Esophagus muscularis mucosa (tissue), 4 donors: ENCODE measurements at regions not wholly inside any gene's neighbourhood (a gene's known extent, or its start where the extent isn't known, plus 50 kb on each side); places are given as distances from the start of the nearest gene placed in this dataset.

Experiments
- CTCF ChIP-seq, 3 experiments: fragments of 200-600 bp in 2 of 3; fragments of 450-650 bp in 1 of 3; sonication (generic) in 2 of 3; IDR thresholded peaks; one replicate each; pipeline ENCODE4 v1.5.1; 2017 to 2019; ENCODE audit warnings: antibody characterized with exemption in 3 of 3, mild to moderate bottlenecking in 2 of 3, moderate library complexity in 1 of 3
- EP300 ChIP-seq: sonication (generic); formaldehyde crosslinking; IDR thresholded peaks from one replicate; pipeline ENCODE4 v1.6.1; 2017; ENCODE audit warnings: antibody characterized with exemption
- POLR2A ChIP-seq: fragments of 450-650 bp; IDR thresholded peaks from one replicate; pipeline ENCODE4 v1.6.1; 2017; ENCODE audit warnings: antibody characterized with exemption, moderate library complexity, mild to moderate bottlenecking, low read depth
- POLR2AphosphoS5 ChIP-seq, 2 donors: sonication (generic); formaldehyde crosslinking; IDR thresholded peaks; one replicate each; pipeline ENCODE4 v1.6.1; 2017; ENCODE audit warnings: antibody characterized with exemption in 2 of 2

GRCh38 chr3:165359005-165359404, 162.8 kb upstream of the SLITRK3 start:
- no peak for TF ChIP-seq CTCF (IDR thresholded peaks at IDR 0.05)
- no peak for TF ChIP-seq POLR2A
- no peak for TF ChIP-seq EP300
- no peak for TF ChIP-seq POLR2AphosphoS5 (IDR thresholded peaks at IDR 0.05)
